GM12864 (cell line): ENCODE measurements at regions not wholly inside any gene's neighbourhood (a gene's known extent, or its start where the extent isn't known, plus 50 kb on each side); places are given as distances from the start of the nearest gene placed in this dataset.

Source experiments
- DNase-seq: peaks from one replicate; pipeline ENCODE4 v3.0.0-alpha.2; 2011; ENCODE audit warnings: low read depth
- H3K4me3 ChIP-seq: 2 replicates; pipeline ENCODE4 v1.5.1; 2011; ENCODE audit warnings: mild to moderate bottlenecking, low read depth, low read length, control low read depth
- CTCF ChIP-seq: IDR thresholded peaks from 2 replicates; pipeline ENCODE4 v1.5.1; 2011; ENCODE audit warnings: low read depth, mild to moderate bottlenecking, moderate library complexity, low read length, control low read depth, inconsistent platforms; ENCODE audit errors: missing control alignments

DNA sequence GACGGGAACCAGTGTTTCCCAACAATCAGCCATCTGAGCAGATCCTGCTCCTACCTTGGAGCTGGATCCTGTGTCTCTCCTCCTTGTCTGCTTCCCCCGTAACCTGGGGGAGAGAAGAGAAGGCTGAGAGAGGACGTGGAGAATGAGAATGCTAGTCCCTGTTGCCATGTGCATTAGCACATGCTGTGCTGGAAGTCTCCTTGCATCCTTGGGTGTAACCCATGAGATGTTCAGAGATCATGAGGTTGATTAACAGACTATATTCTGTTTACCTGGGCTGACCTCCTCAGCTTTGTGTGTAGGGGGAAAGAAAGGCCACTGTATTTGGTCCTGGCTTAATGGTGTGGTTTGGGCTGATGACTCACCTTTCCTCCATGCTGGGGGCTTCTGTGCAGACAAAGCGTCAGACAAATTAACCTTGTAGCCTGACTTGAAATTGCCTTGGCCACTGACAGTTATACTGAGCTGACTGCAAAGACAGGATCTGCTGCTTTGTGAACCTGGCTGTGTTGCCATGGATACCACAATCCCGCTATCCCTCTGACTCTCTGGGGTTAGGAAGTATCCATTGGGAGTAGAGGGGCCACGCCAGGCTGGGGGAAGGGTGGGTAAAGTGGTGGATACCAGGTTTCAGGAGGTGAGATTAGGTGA is 243.7 kb upstream of the CHD6 start:
- TF ChIP-seq CTCF, result no peak
- H3K4me3 ChIP-seq, result no peak overlapping the region

DNA sequence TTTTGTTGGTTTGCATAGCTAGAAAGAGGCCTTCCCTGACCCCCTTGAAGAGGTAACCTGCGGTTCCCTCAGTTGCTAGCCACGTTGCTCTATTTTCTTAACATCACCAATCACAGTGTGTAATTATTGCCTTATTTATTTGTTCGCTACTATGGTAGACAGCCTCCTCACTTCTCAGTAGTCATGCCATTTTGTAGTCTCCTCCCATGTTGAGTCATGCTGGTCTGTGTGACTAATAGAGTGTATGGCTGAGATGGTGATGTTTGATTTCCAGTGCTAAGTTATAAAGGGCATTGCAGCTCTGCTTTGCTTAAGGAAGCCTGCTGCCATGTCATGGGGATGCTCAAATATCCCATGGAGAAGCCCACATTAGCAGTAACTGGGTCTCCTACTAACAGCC is 236.6 kb upstream of the CHD6 start:
- no peak for DNase-seq
- no peak overlapping the region for H3K4me3 ChIP-seq
- no peak for TF ChIP-seq CTCF

More for the DNA sequence above, 243.7 kb upstream of the CHD6 start:
- DNase-seq, result no peak

GRCh38 chr20:41853806-41854205 is 235.6 kb upstream of the CHD6 start:
- TF ChIP-seq CTCF, result no peak
- H3K4me3 ChIP-seq, result no peak overlapping the region
- DNase-seq, result no peak

GRCh38 chr20:41848180-41848579 is 230.0 kb upstream of the CHD6 start:
- H3K4me3 ChIP-seq, result no peak overlapping the region
- DNase-seq, result no peak
- no peak for TF ChIP-seq CTCF

DNA sequence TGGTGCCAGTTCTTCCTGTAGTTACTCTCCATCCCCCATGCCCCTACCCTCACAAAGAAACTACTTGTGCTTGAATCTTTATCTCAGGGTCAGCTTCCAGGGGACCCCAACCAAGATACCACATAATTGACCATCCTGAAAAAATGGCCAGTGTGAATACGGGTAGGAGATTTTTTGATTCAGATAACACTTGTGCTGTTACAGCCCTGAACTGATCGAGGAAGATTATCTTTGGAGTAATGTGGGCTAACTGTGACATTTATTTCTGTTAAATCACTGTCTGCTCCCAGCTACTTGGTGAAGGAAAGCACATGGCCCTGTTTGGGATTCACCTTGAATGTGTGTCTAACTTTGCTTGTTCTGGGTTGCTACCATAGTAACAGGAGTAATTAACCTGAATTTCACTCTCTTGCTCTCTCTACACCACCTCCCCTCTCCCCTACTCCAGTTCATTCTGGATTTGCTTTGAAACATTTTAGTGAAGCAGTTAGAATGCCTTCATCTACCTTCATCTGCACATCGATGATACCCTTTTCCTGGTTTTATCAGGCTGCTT is 219.6 kb upstream of the CHD6 start:
- no peak for TF ChIP-seq CTCF
- no peak for DNase-seq
- H3K4me3 ChIP-seq, result no peak overlapping the region

- no peak overlapping the region for H3K4me3 ChIP-seq
- no peak for DNase-seq
- TF ChIP-seq CTCF, result no peak
Observed at GRCh38 chr20:41833739-41834138, 215.6 kb upstream of the CHD6 start.

DNA sequence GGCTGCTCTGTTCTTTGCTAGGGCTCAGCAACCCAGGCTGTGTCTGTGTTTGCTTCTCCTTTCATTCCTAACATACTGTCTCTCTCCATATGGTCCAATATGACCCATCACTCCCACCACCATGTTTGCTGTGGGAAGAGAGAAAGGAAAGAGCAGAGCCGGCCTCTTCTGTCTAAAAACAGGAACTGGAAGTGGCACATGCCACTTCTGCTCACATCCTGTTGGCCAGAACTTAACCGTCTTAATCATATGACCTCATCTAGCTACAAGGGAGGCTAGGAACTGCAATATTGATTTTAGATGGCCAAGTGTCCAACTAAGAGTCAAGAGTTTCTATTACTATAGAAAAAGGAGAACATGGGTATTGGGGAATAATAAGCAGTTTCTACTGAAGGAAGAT is 212.5 kb upstream of the CHD6 start:
- DNase-seq, result no peak
- TF ChIP-seq CTCF, result no peak
- no peak overlapping the region for H3K4me3 ChIP-seq
